ENCODE measurements at regions not wholly inside any gene's neighbourhood (a gene's known extent, or its start where the extent isn't known, plus 50 kb on each side); places are given as distances from the start of the nearest gene placed in this dataset.
"Not testable (repeated sequence)": the region's sequence is repeated elsewhere in the genome, so short reads cannot be mapped to it uniquely, and the experiment has no call there.

GRCh38 chr18:39366656-39367055 is 1801.1 kb upstream of the CELF4 start:
- no peak for DNase-seq

GRCh38 chr18:39365836-39366485 is 1800.4 kb upstream of the CELF4 start:
- DNase-seq: no peak

- DNase-seq: no peak
These were observed 1794.5 kb upstream of the CELF4 start for GRCh38 chr18:39360072-39360471.

- DNase-seq: no peak
These were observed 1794.0 kb upstream of the CELF4 start for GRCh38 chr18:39359636-39360035.

GRCh38 chr18:39350945-39351344 is 1785.3 kb upstream of the CELF4 start:
- DNase-seq: no peak

- DNase-seq: no peak
These were observed 1784.2 kb upstream of the CELF4 start for GRCh38 chr18:39349801-39350200.

- DNase-seq: no peak
These were observed 1783.2 kb upstream of the CELF4 start for GRCh38 chr18:39348757-39349156.

GRCh38 chr18:39347701-39348100 is 1782.1 kb upstream of the CELF4 start:
- DNase-seq: no peak

- DNase-seq: no peak
These were observed 1781.3 kb upstream of the CELF4 start for GRCh38 chr18:39346916-39347315.

GRCh38 chr18:39345321-39345720 is 1779.7 kb upstream of the CELF4 start:
- DNase-seq: no peak

- no peak for DNase-seq
These were observed 1778.9 kb upstream of the CELF4 start for GRCh38 chr18:39344487-39344886.

GRCh38 chr18:39341129-39341528 is 1775.5 kb upstream of the CELF4 start:
- no peak for DNase-seq

GRCh38 chr18:39340418-39340817 is 1774.8 kb upstream of the CELF4 start:
- no peak for DNase-seq

- DNase-seq: no peak
These were observed 1764.1 kb upstream of the CELF4 start for GRCh38 chr18:39329496-39330275.

GRCh38 chr18:39326772-39327171 is 1761.2 kb upstream of the CELF4 start:
- DNase-seq: no peak

GRCh38 chr18:39325973-39326372 is 1760.4 kb upstream of the CELF4 start:
- DNase-seq: no peak

- DNase-seq: no peak
These were observed 1753.5 kb upstream of the CELF4 start for GRCh38 chr18:39319141-39319540.

- no peak for DNase-seq
These were observed 1752.9 kb upstream of the CELF4 start for GRCh38 chr18:39318462-39318861.

- DNase-seq: no peak
These were observed 1752.4 kb upstream of the CELF4 start for GRCh38 chr18:39318008-39318407.

GRCh38 chr18:39314595-39314994 is 1749.0 kb upstream of the CELF4 start:
- no peak for DNase-seq

GRCh38 chr18:39313992-39314391 is 1748.4 kb upstream of the CELF4 start:
- DNase-seq: no peak

GRCh38 chr18:39311111-39311712 is 1745.6 kb upstream of the CELF4 start:
- no peak for DNase-seq

- not testable (repeated sequence) for DNase-seq
These were observed 1743.4 kb upstream of the CELF4 start for GRCh38 chr18:39308931-39309521.

GRCh38 chr18:39305766-39306165 is 1740.2 kb upstream of the CELF4 start:
- no peak for DNase-seq

Measured in cerebellar nuclear complex (tissue), 1 donor.